ENCODE measurements at regions not wholly inside any gene's neighbourhood (a gene's known extent, or its start where the extent isn't known, plus 50 kb on each side); places are given as distances from the start of the nearest gene placed in this dataset.

DNA sequence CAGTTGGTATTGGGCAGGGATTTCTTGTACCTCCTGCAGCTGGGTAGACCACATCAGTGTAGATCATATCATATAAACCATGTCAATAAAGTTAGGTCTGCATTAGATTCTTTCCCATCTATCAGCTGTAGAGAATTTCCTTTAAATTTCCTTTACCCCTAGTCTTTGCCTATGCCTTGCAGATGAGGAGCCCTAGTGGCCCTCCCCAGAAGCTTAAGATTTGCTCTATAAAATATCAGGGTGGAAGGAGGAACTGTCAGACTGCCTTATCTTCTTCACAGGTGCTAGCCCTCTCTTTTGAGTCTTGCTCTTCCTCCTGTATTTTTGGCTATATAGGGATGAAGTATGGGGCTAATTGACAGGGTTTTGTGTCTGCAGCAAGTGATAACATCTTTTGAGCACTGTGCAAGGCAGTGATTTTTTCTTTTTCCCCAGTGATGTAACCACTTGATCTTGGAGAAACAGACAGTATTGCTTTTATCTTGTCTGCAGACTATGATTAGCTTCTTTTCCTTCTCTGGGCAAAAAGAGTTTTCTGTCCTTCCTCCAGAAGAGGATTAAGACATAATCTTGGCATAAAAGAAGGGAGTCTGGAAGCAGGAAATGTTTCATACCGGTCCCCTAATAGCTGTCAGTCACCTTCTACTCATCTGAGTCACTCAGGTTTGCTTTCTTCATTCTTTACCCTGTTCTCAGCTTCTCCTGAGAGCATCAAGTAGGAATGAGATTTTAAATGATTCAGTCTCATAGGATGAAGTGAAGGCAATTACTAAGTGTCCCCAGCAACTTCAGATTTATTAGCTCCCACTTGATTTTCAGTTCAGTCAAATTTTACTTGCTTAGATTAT is 286.4 kb downstream of the CDH19 start:
- CTCF ChIA-PET, result interaction anchor here (0.8 kb wide), 1 partner anchor 12 kb away, joined by 3 read pairs; no protein-coding TSS in a partner anchor
- Histone ChIP-seq H3K9me3 (no peaks in the 10 kb centered on the region), H3K27ac (no peak overlapping the region), H3K4me3 (no peak overlapping the region), H3K4me1 (no peaks in the 10 kb centered on the region), H3K4me2 (no peak overlapping the region)
- 0% methylated on average over 1 of the region's 1 CpG for WGBS (ENCODE audit: missing lambda C conversion rate)
- DNase-seq (ENCODE audit: low read depth in 1 of 2, low spot score in 1 of 2) (no peak), FAIRE-seq (no peak), ATAC-seq (no peak)
- POLR2A ChIA-PET, result no interaction called here
- TF ChIP-seq TFCP2L1 (CRISPR knock-in tag; IDR thresholded peaks at IDR 0.05), result no peak
- TF ChIP-seq EHMT2 (IDR thresholded peaks at IDR 0.05; ENCODE audit: low read depth), result no peak
- no peak for TF ChIP-seq RARB (CRISPR knock-in tag; IDR thresholded peaks at IDR 0.05)
- TF ChIP-seq TP53 (CRISPR knock-in tag; IDR thresholded peaks at IDR 0.05), result no peak
- no peak for TF ChIP-seq HDAC2 (IDR thresholded peaks at IDR 0.05)
- TF ChIP-seq RCOR1 (IDR thresholded peaks at IDR 0.05; ENCODE audit: low read depth, low read length), result no peak
- no peak for TF ChIP-seq HOXB13 (CRISPR knock-in tag; IDR thresholded peaks at IDR 0.05; ENCODE audit: low read depth)
- TF ChIP-seq CBX8 (IDR thresholded peaks at IDR 0.05), result no peak

DNA sequence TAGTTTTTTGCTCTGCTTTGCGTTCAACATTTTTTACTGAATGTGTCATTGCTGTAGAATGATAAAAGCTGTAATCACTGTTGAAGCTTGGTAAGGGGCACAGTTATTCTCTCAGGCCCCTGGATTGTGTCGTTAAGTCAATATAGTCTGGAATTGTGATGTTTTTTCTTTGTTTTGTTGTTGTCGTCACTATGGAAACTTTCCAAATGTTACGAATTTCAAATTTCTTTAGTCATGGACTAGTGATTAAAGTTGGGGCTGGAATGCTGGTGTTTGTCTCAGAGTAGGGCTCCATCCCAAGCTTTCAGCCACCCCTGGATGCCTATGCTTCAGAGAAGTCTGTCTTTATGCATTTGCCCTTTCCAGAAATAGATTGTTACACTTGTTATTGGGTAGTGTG is 287.2 kb downstream of the CDH19 start:
- POLR2A ChIA-PET, result no interaction called here
- H3K4me1 ChIP-seq, result no peaks in the 10 kb centered on the region
- WGBS (ENCODE audit: missing lambda C conversion rate), result 39% methylated on average over 4 of the region's 4 CpGs
- H3K27ac ChIP-seq, result no peak overlapping the region
- ATAC-seq, result no peak
- CTCF ChIA-PET, result no interaction called here
- DNase-seq (ENCODE audit: low read depth in 1 of 2, low spot score in 1 of 2), result no peak
- H3K4me2 ChIP-seq, result no peak overlapping the region
- TF ChIP-seq NFE2L2 (conservative IDR thresholded peaks at IDR 0.05; ENCODE audit: low read length) (no peak), HEYL (CRISPR knock-in tag; IDR thresholded peaks at IDR 0.05) (no peak), EHMT2 (IDR thresholded peaks at IDR 0.05; ENCODE audit: low read depth) (no peak), KDM5A (IDR thresholded peaks at IDR 0.05) (no peak), MAFK (IDR thresholded peaks at IDR 0.05; ENCODE audit: partially characterized antibody) (no peak), SMC3 (IDR thresholded peaks at IDR 0.05) (no peak), RAD21 (conservative IDR thresholded peaks at IDR 0.05 in 1 of 2, IDR thresholded peaks at IDR 0.05 in 1 of 2) (no peak), CHD4 (IDR thresholded peaks at IDR 0.05; ENCODE audit: borderline replicate concordance) (no peak), CBX2 (IDR thresholded peaks at IDR 0.05; ENCODE audit: borderline replicate concordance, low read depth) (no peak), CEBPB (IDR thresholded peaks at IDR 0.05) (no peak), MYC (IDR thresholded peaks at IDR 0.05; ENCODE audit: borderline replicate concordance, low read length) (no peak), FOSL2 (IDR thresholded peaks at IDR 0.05) (no peak), FOSL2 (CRISPR knock-in tag; IDR thresholded peaks at IDR 0.05) (no peak), HOXB5 (CRISPR knock-in tag; IDR thresholded peaks at IDR 0.05) (no peak), KDM1A (IDR thresholded peaks at IDR 0.05; ENCODE audit: low read depth) (no peak), NR3C1 (IDR thresholded peaks at IDR 0.05) (no peak)
- TF ChIP-seq, protein P1, sequence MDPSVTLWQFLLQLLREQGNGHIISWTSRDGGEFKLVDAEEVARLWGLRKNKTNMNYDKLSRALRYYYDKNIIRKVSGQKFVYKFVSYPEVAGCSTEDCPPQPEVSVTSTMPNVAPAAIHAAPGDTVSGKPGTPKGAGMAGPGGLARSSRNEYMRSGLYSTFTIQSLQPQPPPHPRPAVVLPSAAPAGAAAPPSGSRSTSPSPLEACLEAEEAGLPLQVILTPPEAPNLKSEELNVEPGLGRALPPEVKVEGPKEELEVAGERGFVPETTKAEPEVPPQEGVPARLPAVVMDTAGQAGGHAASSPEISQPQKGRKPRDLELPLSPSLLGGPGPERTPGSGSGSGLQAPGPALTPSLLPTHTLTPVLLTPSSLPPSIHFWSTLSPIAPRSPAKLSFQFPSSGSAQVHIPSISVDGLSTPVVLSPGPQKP (IDR thresholded peaks at IDR 0.05; ENCODE audit: low read depth, low read length), result no peak
- TF ChIP-seq, protein P2, sequence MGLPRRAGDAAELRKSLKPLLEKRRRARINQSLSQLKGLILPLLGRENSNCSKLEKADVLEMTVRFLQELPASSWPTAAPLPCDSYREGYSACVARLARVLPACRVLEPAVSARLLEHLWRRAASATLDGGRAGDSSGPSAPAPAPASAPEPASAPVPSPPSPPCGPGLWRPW (IDR thresholded peaks at IDR 0.05), result no peak
- H3K9me3 ChIP-seq, result no peaks in the 10 kb centered on the region
- no peak overlapping the region for H3K4me3 ChIP-seq
- no peak for FAIRE-seq

DNA sequence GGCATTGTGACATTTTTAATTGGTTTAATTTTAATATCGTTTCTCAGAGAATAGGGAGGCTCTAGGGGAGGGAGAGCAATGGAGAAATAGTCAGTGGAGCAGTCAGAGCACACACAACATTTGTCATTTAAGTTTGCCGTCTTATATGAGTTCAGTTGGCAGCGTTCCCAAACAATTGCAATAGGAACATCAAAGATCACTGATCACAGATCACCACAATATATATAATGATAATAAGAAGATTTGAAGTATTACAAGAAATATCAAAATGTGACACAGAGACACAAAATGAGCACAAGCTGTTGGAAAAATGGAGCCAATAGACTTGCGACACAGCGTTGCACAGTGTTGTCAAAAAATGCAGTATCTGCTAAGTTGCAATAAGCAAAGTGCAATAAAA is 303.7 kb downstream of the CDH19 start:
- DNase-seq (ENCODE audit: low read depth in 1 of 2, low spot score in 1 of 2) (no peak), ATAC-seq (no peak), FAIRE-seq (no peak)
- H3K9me3 ChIP-seq, result no peaks in the 10 kb centered on the region
- no peak overlapping the region for H3K4me2 ChIP-seq
- no peaks in the 10 kb centered on the region for H3K4me1 ChIP-seq
- H3K4me3 ChIP-seq, result no peak overlapping the region
- WGBS (ENCODE audit: missing lambda C conversion rate), result 34% methylated on average over 5 of the region's 5 CpGs
- POLR2A ChIA-PET, result no interaction called here
- H3K27ac ChIP-seq, result no peak overlapping the region
- CTCF ChIA-PET, result interaction anchor here (1.4 kb wide), 1 partner anchor 153 kb away, joined by 3 read pairs; no protein-coding TSS in a partner anchor
- TF ChIP-seq, protein P3, sequence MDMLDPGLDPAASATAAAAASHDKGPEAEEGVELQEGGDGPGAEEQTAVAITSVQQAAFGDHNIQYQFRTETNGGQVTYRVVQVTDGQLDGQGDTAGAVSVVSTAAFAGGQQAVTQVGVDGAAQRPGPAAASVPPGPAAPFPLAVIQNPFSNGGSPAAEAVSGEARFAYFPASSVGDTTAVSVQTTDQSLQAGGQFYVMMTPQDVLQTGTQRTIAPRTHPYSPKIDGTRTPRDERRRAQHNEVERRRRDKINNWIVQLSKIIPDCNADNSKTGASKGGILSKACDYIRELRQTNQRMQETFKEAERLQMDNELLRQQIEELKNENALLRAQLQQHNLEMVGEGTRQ (IDR thresholded peaks at IDR 0.05), result no peak
- TF ChIP-seq HOXA7 (CRISPR knock-in tag; IDR thresholded peaks at IDR 0.05), result no peak

Measured in A549 (cell line).